ENCODE measurements at regions not wholly inside any gene's neighbourhood (a gene's known extent, or its start where the extent isn't known, plus 50 kb on each side); places are given as distances from the start of the nearest gene placed in this dataset.
"Not testable (repeated sequence)": the region's sequence is repeated elsewhere in the genome, so short reads cannot be mapped to it uniquely, and the experiment has no call there.

GRCh38 chr1:189331071-189331470 is 1146.6 kb downstream of the BRINP3 start:
- not testable (repeated sequence) for TF ChIP-seq EZH2phosphoT487 (IDR thresholded peaks at IDR 0.05; ENCODE audit: unreplicated experiment); ZNF331 (CRISPR knock-in tag; IDR thresholded peaks at IDR 0.05; ENCODE audit: low read depth); EZH2 (IDR thresholded peaks at IDR 0.05; ENCODE audit: low read depth, unreplicated experiment); CREB1 (CRISPR knock-in tag; IDR thresholded peaks at IDR 0.05; ENCODE audit: low read depth); POLR2AphosphoS5 (IDR thresholded peaks at IDR 0.05; ENCODE audit: low read depth)
- TF ChIP-seq, protein P1, sequence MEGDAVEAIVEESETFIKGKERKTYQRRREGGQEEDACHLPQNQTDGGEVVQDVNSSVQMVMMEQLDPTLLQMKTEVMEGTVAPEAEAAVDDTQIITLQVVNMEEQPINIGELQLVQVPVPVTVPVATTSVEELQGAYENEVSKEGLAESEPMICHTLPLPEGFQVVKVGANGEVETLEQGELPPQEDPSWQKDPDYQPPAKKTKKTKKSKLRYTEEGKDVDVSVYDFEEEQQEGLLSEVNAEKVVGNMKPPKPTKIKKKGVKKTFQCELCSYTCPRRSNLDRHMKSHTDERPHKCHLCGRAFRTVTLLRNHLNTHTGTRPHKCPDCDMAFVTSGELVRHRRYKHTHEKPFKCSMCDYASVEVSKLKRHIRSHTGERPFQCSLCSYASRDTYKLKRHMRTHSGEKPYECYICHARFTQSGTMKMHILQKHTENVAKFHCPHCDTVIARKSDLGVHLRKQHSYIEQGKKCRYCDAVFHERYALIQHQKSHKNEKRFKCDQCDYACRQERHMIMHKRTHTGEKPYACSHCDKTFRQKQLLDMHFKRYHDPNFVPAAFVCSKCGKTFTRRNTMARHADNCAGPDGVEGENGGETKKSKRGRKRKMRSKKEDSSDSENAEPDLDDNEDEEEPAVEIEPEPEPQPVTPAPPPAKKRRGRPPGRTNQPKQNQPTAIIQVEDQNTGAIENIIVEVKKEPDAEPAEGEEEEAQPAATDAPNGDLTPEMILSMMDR (conservative IDR thresholded peaks at IDR 0.05; ENCODE audit: low read depth in 2 of 2), result not testable (repeated sequence)

Data from GM23338 (cell line).